H1 (cell line): ENCODE measurements at regions not wholly inside any gene's neighbourhood (a gene's known extent, or its start where the extent isn't known, plus 50 kb on each side); places are given as distances from the start of the nearest gene placed in this dataset.

ENCODE experiments used
- BRCA1 ChIP-seq: IDR thresholded peaks from 2 replicates; pipeline ENCODE4 v1.6.1; 2012; ENCODE audit warnings: low read depth, low read length, improper control_type of control experiment
- CTCF ChIP-seq, 3 experiments: IDR thresholded peaks; 1 replicate in 2 of 3; 2 replicates in 1 of 3; pipeline versions ENCODE4 v1.5.1 to v1.6.1; 2011; ENCODE audit warnings: low read length in 3 of 3, mild to moderate bottlenecking in 3 of 3, inconsistent platforms in 2 of 3, low read depth in 1 of 3, moderate library complexity in 1 of 3; ENCODE audit not compliant: insufficient read depth in 1 of 3; ENCODE audit errors: control extremely low read depth in 1 of 3
- RAD21 ChIP-seq, 2 experiments: IDR thresholded peaks in 1 of 2; conservative IDR thresholded peaks in 1 of 2; 2 replicates each; pipeline ENCODE4 v1.6.1; 2011; ENCODE audit warnings: low read depth in 2 of 2, low read length in 2 of 2, improper control_type of control experiment in 1 of 2, inconsistent platforms in 1 of 2, mild to moderate bottlenecking in 1 of 2, moderate library complexity in 1 of 2
- SUZ12 ChIP-seq: fragments of 200-600 bp; sonication (generic); IDR thresholded peaks from 2 replicates; pipeline ENCODE4 v1.6.1; 2012; ENCODE audit warnings: mild to moderate bottlenecking, inconsistent platforms, low read length, moderate library complexity, mixed read lengths

GRCh38 chr15:62240121-62241096 is 75.3 kb upstream of the C2CD4B start:
- TF ChIP-seq CTCF (IDR thresholded peaks at IDR 0.05; ENCODE audit: control extremely low read depth in 1 of 3, insufficient read depth in 1 of 3, low read depth in 1 of 3, low read length in 3 of 3) (no peak), SUZ12 (no peak), RAD21 (IDR thresholded peaks at IDR 0.05 in 1 of 2, conservative IDR thresholded peaks at IDR 0.05 in 1 of 2; ENCODE audit: low read depth in 2 of 2, low read length in 2 of 2) (no peak), BRCA1 (no peak)
